Thyroid gland (tissue), 4 donors: ENCODE measurements at regions not wholly inside any gene's neighbourhood (a gene's known extent, or its start where the extent isn't known, plus 50 kb on each side); places are given as distances from the start of the nearest gene placed in this dataset.

Source experiments
- DNase-seq, 2 donors: peaks; one replicate each; pipeline ENCODE4 v3.0.0-alpha.2; 2019
- H3K27ac ChIP-seq, 3 donors: fragments of 200-600 bp; sonication (generic); 1 replicate in 2 of 3; 2 replicates in 1 of 3; pipeline ENCODE4 v1.5.1; 2016 to 2019; ENCODE audit warnings: mild to moderate bottlenecking in 1 of 3, moderate library complexity in 1 of 3
- H3K27me3 ChIP-seq: fragments of 200-600 bp; sonication (generic); one replicate; pipeline ENCODE4 v1.5.1; 2019
- H3K36me3 ChIP-seq, 2 donors: fragments of 200-600 bp; sonication (generic); one replicate each; pipeline ENCODE4 v1.5.1; 2016 to 2019
- H3K4me1 ChIP-seq, 2 donors: fragments of 200-600 bp; sonication (generic); one replicate each; pipeline ENCODE4 v1.5.1; 2017 to 2019
- H3K4me3 ChIP-seq, 3 donors: fragments of 200-600 bp; sonication (generic); replicated peaks in 1 of 3; 1 replicate in 2 of 3; 2 replicates in 1 of 3; pipeline ENCODE4 v1.5.1; 2016; ENCODE audit warnings: mild to moderate bottlenecking in 1 of 3
- H3K9me3 ChIP-seq: fragments of 200-600 bp; sonication (generic); one replicate; pipeline ENCODE4 v1.5.1; 2017
- POLR2A ChIP-seq, 2 donors: fragments of 450-650 bp; IDR thresholded peaks; one replicate each; pipeline ENCODE4 v1.6.1; 2017; ENCODE audit warnings: antibody characterized with exemption in 2 of 2, mild to moderate bottlenecking in 2 of 2, moderate library complexity in 1 of 2
- WGBS, 2 donors: methylation state at CpG; one replicate each; pipeline ENCODE4 v1.1.5; 2017; 5-methylcytosine and 5-hydroxymethylcytosine counted together
- intact Hi-C: fragments of 100-400 bp; cut with DNase I; formaldehyde crosslinking; loops from one replicate; pipeline ENCODE4 v1.15.1; 2023
- TF ChIP-seq, protein P1 (sequence below), 6 experiments: fragments of 200-600 bp in 3 of 6; fragments of 450-650 bp in 3 of 6; sonication (generic) in 3 of 6; IDR thresholded peaks; one replicate each; pipeline ENCODE4 v1.5.1; 2016 to 2019; ENCODE audit warnings: antibody characterized with exemption in 6 of 6, mild to moderate bottlenecking in 2 of 6, inconsistent platforms in 1 of 6, moderate library complexity in 1 of 6

DNA sequence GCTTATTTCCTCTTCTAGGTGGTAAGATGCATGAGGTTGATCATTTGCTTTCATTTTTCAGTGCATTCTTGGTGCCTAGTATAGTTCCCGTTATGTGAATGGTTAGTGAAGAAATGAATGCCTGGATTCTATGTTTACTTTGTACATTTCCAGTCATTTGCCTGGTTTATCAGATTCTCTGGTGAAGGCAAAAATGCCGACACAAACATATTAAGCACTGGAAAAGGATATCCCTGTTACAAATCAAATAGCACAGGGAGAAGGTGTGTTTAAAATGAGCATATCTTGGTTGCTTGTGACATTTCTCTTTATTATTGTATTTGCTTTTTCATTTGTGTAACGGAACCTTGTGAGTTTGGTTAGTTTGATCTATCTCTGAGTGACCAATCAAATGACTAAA lies 211.3 kb downstream of the MBL2 start:
- no peaks in the 10 kb centered on the region for H3K36me3 ChIP-seq
- 91 to 93% methylated on average over 3 of the region's 3 CpGs for WGBS, 2 donors
- no peaks in the 10 kb centered on the region for H3K4me1 ChIP-seq
- no peak for DNase-seq
- no peaks in the 10 kb centered on the region for H3K27me3 ChIP-seq
- H3K9me3 ChIP-seq, result no peaks in the 10 kb centered on the region
- H3K27ac ChIP-seq, result no peak overlapping the region
- no peak overlapping the region for H3K4me3 ChIP-seq
- TF ChIP-seq POLR2A (IDR thresholded peaks at IDR 0.05), result no peak
- TF ChIP-seq, protein P1, sequence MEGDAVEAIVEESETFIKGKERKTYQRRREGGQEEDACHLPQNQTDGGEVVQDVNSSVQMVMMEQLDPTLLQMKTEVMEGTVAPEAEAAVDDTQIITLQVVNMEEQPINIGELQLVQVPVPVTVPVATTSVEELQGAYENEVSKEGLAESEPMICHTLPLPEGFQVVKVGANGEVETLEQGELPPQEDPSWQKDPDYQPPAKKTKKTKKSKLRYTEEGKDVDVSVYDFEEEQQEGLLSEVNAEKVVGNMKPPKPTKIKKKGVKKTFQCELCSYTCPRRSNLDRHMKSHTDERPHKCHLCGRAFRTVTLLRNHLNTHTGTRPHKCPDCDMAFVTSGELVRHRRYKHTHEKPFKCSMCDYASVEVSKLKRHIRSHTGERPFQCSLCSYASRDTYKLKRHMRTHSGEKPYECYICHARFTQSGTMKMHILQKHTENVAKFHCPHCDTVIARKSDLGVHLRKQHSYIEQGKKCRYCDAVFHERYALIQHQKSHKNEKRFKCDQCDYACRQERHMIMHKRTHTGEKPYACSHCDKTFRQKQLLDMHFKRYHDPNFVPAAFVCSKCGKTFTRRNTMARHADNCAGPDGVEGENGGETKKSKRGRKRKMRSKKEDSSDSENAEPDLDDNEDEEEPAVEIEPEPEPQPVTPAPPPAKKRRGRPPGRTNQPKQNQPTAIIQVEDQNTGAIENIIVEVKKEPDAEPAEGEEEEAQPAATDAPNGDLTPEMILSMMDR (IDR thresholded peaks at IDR 0.05), result no peak
- intact Hi-C loops, result no loop called here

DNA sequence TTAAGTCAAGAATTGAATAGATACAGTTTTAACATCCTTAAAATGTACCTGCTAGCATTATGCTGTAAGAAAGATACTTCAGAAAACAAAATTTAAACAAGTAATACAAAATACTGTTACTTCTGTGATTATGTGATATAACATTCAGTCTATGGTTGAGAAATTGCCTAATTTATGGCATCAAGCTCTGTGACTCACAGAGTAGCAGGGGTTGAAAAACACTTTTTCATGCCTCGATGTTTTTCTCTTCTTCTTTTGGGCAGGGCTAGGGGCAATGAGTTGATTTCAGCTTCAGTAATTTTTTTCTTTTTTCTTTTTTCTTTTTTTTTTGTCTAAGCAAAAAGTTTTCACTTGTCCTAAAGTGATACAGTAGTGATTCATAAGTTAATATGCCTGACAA lies 209.2 kb downstream of the MBL2 start:
- WGBS, 2 donors, result 92 to 93% methylated on average over 1 of the region's 1 CpG
- no peak for TF ChIP-seq POLR2A (IDR thresholded peaks at IDR 0.05)
- TF ChIP-seq, protein P1 (IDR thresholded peaks at IDR 0.05), result no peak
- H3K36me3 ChIP-seq, result no peaks in the 10 kb centered on the region
- no peak overlapping the region for H3K27ac ChIP-seq
- H3K4me1 ChIP-seq, result no peaks in the 10 kb centered on the region
- DNase-seq, result no peak
- H3K27me3 ChIP-seq, result no peaks in the 10 kb centered on the region
- no peaks in the 10 kb centered on the region for H3K9me3 ChIP-seq
- H3K4me3 ChIP-seq, result no peak overlapping the region
- intact Hi-C loops, result no loop called here

DNA sequence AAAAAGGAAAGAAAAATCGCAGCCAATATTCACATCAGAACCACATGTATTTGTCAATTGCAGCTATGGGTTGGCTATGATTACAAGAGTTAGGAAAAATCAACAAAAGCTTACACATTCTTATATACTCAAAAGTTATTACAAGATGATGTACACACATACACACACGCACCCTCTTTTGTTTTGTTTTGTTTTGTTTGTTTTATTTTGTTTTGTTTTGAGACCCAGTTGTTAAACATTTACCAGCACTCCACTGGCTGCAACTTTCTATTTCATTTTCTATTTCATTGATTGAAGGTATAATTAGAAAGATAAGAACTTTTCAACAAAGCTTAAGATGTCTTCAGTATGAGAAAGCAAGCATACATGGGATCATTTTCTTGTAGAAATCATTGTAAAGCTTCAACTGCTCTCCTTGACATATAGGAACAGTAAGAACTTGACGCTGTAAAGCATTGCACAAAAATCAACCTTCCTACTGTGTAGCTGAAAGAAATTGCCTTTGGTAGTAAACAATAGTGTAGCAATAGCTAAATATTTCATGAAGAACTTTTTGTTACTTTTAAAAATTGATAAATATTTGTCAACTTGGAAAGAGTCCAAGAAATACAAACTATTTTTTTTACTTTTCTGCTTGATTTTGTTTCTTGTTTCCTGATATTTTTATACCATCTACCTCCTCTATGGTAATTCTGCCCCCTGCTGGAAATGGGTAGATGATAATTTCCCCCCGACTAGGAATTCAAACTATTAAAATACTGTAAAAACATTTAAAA lies 205.9 kb downstream of the MBL2 start:
- WGBS, 2 donors, result 51% methylated on average over 4 of the region's 4 CpGs
- H3K4me3 ChIP-seq, result no peak overlapping the region
- DNase-seq, result no peak
- H3K9me3 ChIP-seq, result no peaks in the 10 kb centered on the region
- no peaks in the 10 kb centered on the region for H3K27me3 ChIP-seq
- no peaks in the 10 kb centered on the region for H3K36me3 ChIP-seq
- TF ChIP-seq POLR2A (IDR thresholded peaks at IDR 0.05), result no peak
- TF ChIP-seq, protein P1 (IDR thresholded peaks at IDR 0.05), result peak in 1 of 6 experiments; percentile 7
- H3K27ac ChIP-seq, result no peak overlapping the region
- no peaks in the 10 kb centered on the region for H3K4me1 ChIP-seq
- intact Hi-C loops, result no loop called here

DNA sequence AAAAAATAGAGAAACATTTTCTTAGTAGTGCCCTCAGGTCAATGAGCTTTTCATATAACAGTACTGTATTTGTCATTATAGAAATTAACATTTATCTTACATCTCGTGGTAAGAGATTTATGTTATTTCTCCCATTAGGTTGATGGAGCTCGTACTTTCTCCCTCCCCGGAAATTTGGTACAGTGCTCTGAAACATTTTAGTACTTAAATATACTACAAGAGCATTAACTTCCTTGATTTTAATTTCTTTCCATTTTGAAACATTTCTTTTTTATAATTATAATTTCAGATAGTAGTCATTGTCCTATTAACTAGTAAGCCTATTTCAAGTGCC lies 205.4 kb downstream of the MBL2 start:
- Histone ChIP-seq H3K36me3 (no peaks in the 10 kb centered on the region), H3K4me1 (no peaks in the 10 kb centered on the region), H3K9me3 (no peaks in the 10 kb centered on the region), H3K4me3 (no peak overlapping the region), H3K27me3 (no peaks in the 10 kb centered on the region), H3K27ac (no peak overlapping the region)
- no peak for DNase-seq
- intact Hi-C loops, result no loop called here
- WGBS, 2 donors, result 81 to 83% methylated on average over 3 of the region's 3 CpGs
- TF ChIP-seq, protein P1 (IDR thresholded peaks at IDR 0.05), result no peak
- TF ChIP-seq POLR2A (IDR thresholded peaks at IDR 0.05), result no peak

DNA sequence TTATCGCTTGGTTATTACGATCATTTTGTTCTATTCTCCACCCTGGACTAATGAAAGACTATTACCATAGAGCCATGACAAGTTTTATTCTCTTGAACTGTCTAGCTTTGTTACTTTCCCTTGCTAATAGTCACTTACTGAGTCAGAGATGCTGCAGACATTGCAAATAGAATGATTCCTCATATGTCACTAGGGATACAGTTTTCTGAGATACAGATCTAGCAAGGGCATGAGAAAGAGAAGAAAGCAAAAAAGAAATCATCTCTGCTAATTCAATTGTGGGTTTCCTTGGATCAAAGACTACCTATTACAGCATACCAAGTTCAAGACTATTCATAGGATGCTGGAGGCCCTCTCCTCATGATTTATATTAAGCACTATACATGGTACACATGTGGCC lies 204.3 kb downstream of the MBL2 start:
- no peaks in the 10 kb centered on the region for H3K36me3 ChIP-seq
- H3K4me3 ChIP-seq, result no peak overlapping the region
- DNase-seq, result no peak
- H3K27me3 ChIP-seq, result no peaks in the 10 kb centered on the region
- H3K27ac ChIP-seq, result no peak overlapping the region
- intact Hi-C loops, result no loop called here
- 96 to 98% methylated on average over 2 of the region's 2 CpGs for WGBS, 2 donors
- H3K9me3 ChIP-seq, result no peaks in the 10 kb centered on the region
- H3K4me1 ChIP-seq, result no peaks in the 10 kb centered on the region
- TF ChIP-seq, protein P1 (IDR thresholded peaks at IDR 0.05), result no peak
- TF ChIP-seq POLR2A (IDR thresholded peaks at IDR 0.05), result no peak
